H1 (cell line): ENCODE measurements at regions not wholly inside any gene's neighbourhood (a gene's known extent, or its start where the extent isn't known, plus 50 kb on each side); places are given as distances from the start of the nearest gene placed in this dataset.

ENCODE experiments used
- ATF2 ChIP-seq: IDR thresholded peaks from 2 replicates; pipeline ENCODE4 v1.6.1; 2012; ENCODE audit warnings: low read length, inconsistent platforms
- CHD2 ChIP-seq: IDR thresholded peaks from 2 replicates; pipeline ENCODE4 v1.6.1; 2012; ENCODE audit warnings: low read length, improper control_type of control experiment
- SP2 ChIP-seq: IDR thresholded peaks from 2 replicates; pipeline ENCODE4 v1.6.1; 2012; ENCODE audit warnings: mild to moderate bottlenecking, low read length, inconsistent platforms

DNA sequence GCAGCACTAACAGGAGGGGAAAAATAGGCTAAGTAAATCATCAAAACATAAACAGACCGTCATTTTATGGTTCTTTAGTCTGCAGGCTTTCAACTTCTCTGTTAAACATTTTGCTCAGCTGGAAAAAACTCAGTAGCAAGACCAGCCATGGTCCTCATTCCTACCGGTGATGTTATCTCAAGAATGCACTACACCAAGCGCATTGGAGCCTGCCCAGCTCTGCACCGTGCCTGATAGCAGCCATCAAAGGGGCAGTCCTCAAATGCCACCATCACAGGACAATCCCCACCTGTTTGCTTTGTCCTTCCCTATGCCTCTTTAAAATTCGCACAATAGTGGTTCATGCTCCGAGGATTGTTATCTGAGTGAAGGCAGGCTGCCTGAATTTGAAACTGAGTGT, 181.5 kb upstream of the MON1B start (continued):
- no peak for TF ChIP-seq ATF2
- TF ChIP-seq SP2: no peak
- no peak for TF ChIP-seq CHD2
